Neural cell (in vitro differentiated cells): ENCODE measurements at regions not wholly inside any gene's neighbourhood (a gene's known extent, or its start where the extent isn't known, plus 50 kb on each side); places are given as distances from the start of the nearest gene placed in this dataset.

Experiments used
- H2AFZ ChIP-seq: fragments of 200-600, 300-800 bp; sonication (generic), shearing (Covaris generic); 2 replicates; pipeline ENCODE4 v1.6.0; 2014; ENCODE audit warnings: low read depth, mild to moderate bottlenecking, antibody characterized with exemption, low read length, moderate library complexity
- H3F3A ChIP-seq: fragments of 200-600 bp; shearing (Covaris generic); 2 replicates; pipeline ENCODE4 v1.6.1; 2016; ENCODE audit warnings: mild to moderate bottlenecking, moderate library complexity, mixed read lengths, antibody characterized with exemption, low read length; ENCODE audit not compliant: insufficient read depth, poor library complexity, severe bottlenecking
- H3K27ac ChIP-seq: fragments of 200-600, 300-800 bp; sonication (generic), shearing (Covaris generic); 2 replicates; pipeline ENCODE4 v1.5.1; 2014; ENCODE audit warnings: mild to moderate bottlenecking, low read length, moderate library complexity
- H3K27me3 ChIP-seq: fragments of 300-800, 200-600 bp; sonication (generic), shearing (Covaris generic); 2 replicates; pipeline ENCODE4 v1.6.0; 2014; ENCODE audit warnings: mild to moderate bottlenecking, low read depth, low read length, moderate library complexity; ENCODE audit not compliant: insufficient read depth
- H3K36me3 ChIP-seq: fragments of 300-800, 200-600 bp; sonication (generic), shearing (Covaris generic); 2 replicates; pipeline ENCODE4 v1.5.1; 2014; ENCODE audit warnings: mild to moderate bottlenecking, antibody characterized with exemption, low read length, moderate library complexity; ENCODE audit not compliant: insufficient read depth
- H3K4me2 ChIP-seq: fragments of 300-800, 200-600 bp; sonication (generic), shearing (Covaris generic); 2 replicates; pipeline ENCODE4 v1.6.0; 2014; ENCODE audit warnings: mild to moderate bottlenecking, low read length
- H3K4me3 ChIP-seq: fragments of 300-800, 200-600 bp; sonication (generic), shearing (Covaris generic); 2 replicates; pipeline ENCODE4 v1.5.1; 2014; ENCODE audit warnings: mild to moderate bottlenecking, low read length, moderate library complexity
- H3K79me2 ChIP-seq: fragments of 200-600 bp; shearing (Covaris generic); replicated peaks from 2 replicates; pipeline ENCODE4 v1.6.0; 2014; ENCODE audit warnings: mild to moderate bottlenecking, low read length, moderate library complexity; ENCODE audit not compliant: insufficient read depth
- H3K9ac ChIP-seq: fragments of 300-800, 200-600 bp; sonication (generic), shearing (Covaris generic); 2 replicates; pipeline ENCODE4 v1.6.1; 2016; ENCODE audit warnings: mild to moderate bottlenecking, low read length, mixed read lengths
- H3K9me2 ChIP-seq: fragments of 200-600 bp; shearing (Covaris generic); 2 replicates; pipeline ENCODE4 v1.6.1; 2016; ENCODE audit warnings: mild to moderate bottlenecking, low read length, mixed read lengths; ENCODE audit not compliant: insufficient read depth
- H3K9me3 ChIP-seq: fragments of 200-600, 300-800 bp; sonication (generic), shearing (Covaris generic); 2 replicates; pipeline ENCODE4 v1.6.1; 2016; ENCODE audit warnings: mild to moderate bottlenecking, mixed run types, low read length, moderate library complexity, mixed read lengths
- H4K20me1 ChIP-seq: fragments of 200-600 bp; shearing (Covaris generic); 2 replicates; pipeline ENCODE4 v1.6.1; 2016; ENCODE audit warnings: mild to moderate bottlenecking, mixed run types; ENCODE audit not compliant: insufficient read depth
- CTCF ChIP-seq: fragments of 450-650 bp; IDR thresholded peaks from 2 replicates; pipeline ENCODE4 v1.5.1; 2014; ENCODE audit warnings: antibody characterized with exemption, mild to moderate bottlenecking, moderate library complexity; ENCODE audit not compliant: poor library complexity, severe bottlenecking
- EP300 ChIP-seq: fragments of 450-650 bp; conservative IDR thresholded peaks from 2 replicates; pipeline ENCODE4 v1.6.1; 2014; ENCODE audit warnings: antibody characterized with exemption, mild to moderate bottlenecking, moderate library complexity; ENCODE audit not compliant: poor library complexity, severe bottlenecking
- EZH2 ChIP-seq: fragments of 200-600, 300-800 bp; shearing (Covaris generic), sonication (generic); IDR thresholded peaks from 2 replicates; pipeline ENCODE4 v1.6.1; 2014; ENCODE audit warnings: antibody characterized with exemption, low read length, borderline replicate concordance, mild to moderate bottlenecking; ENCODE audit not compliant: insufficient read depth, poor library complexity, severe bottlenecking
- MXI1 ChIP-seq: fragments of 450-650 bp; conservative IDR thresholded peaks from 2 replicates; pipeline ENCODE4 v1.6.1; 2014; ENCODE audit warnings: antibody characterized with exemption, mild to moderate bottlenecking; ENCODE audit not compliant: poor library complexity, severe bottlenecking
- POLR2AphosphoS5 ChIP-seq: IDR thresholded peaks from 2 replicates; pipeline ENCODE4 v1.6.1; 2012
- RAD21 ChIP-seq: fragments of 450-650 bp; conservative IDR thresholded peaks from 2 replicates; pipeline ENCODE4 v1.6.1; 2014; ENCODE audit warnings: antibody characterized with exemption, mild to moderate bottlenecking, moderate library complexity
- REST ChIP-seq: IDR thresholded peaks from 2 replicates; pipeline ENCODE4 v1.6.1; 2012; ENCODE audit warnings: borderline replicate concordance
- SMC3 ChIP-seq: fragments of 450-650 bp; conservative IDR thresholded peaks from 2 replicates; pipeline ENCODE4 v1.6.1; 2014; ENCODE audit warnings: antibody characterized with exemption, mild to moderate bottlenecking, moderate library complexity; ENCODE audit not compliant: poor library complexity
- TAF1 ChIP-seq: IDR thresholded peaks from 2 replicates; pipeline ENCODE4 v1.6.1; 2012; ENCODE audit warnings: low read depth

GRCh38 chr16:5905935-5906334 lies 808.3 kb upstream of the EEF2KMT start:
- Histone ChIP-seq H2AFZ (no peak overlapping the region), H3K9me3 (no peaks in the 10 kb centered on the region), H4K20me1 (no peaks in the 10 kb centered on the region), H3F3A (no peaks in the 10 kb centered on the region), H3K4me2 (no peak overlapping the region), H3K36me3 (no peaks in the 10 kb centered on the region), H3K9ac (no peak overlapping the region), H3K4me3 (no peak overlapping the region), H3K79me2 (no peaks in the 10 kb centered on the region), H3K9me2 (no peaks in the 10 kb centered on the region), H3K27ac (no peak overlapping the region), H3K27me3 (no peaks in the 10 kb centered on the region)
- TF ChIP-seq MXI1 (no peak), TAF1 (no peak), EP300 (no peak)

GRCh38 chr16:5903832-5904231 lies 806.2 kb upstream of the EEF2KMT start:
- H3K9ac ChIP-seq = no peak overlapping the region
- H3K27me3 ChIP-seq = no peaks in the 10 kb centered on the region

More at GRCh38 chr16:5903832-5904231, 806.2 kb upstream of the EEF2KMT start:
- H3K9me2 ChIP-seq = no peaks in the 10 kb centered on the region
- TF ChIP-seq CTCF (no peak), EZH2 (no peak), TAF1 (no peak), REST (no peak), MXI1 (no peak), SMC3 (no peak), EP300 (no peak), POLR2AphosphoS5 (no peak), RAD21 (no peak)
- no peaks in the 10 kb centered on the region for H3F3A ChIP-seq
- no peaks in the 10 kb centered on the region for H4K20me1 ChIP-seq
- H3K79me2 ChIP-seq = no peaks in the 10 kb centered on the region
- no peaks in the 10 kb centered on the region for H3K36me3 ChIP-seq
- no peak overlapping the region for H3K27ac ChIP-seq
- H3K4me3 ChIP-seq = no peak overlapping the region
- no peak overlapping the region for H3K4me2 ChIP-seq
- no peak overlapping the region for H2AFZ ChIP-seq
- no peaks in the 10 kb centered on the region for H3K9me3 ChIP-seq
